NK-92 treated with Interleukin-12 subunit alpha and Interleukin-12 subunit beta, amount 100 ng/mL, for 24 hours (cell line): ENCODE measurements at regions not wholly inside any gene's neighbourhood (a gene's known extent, or its start where the extent isn't known, plus 50 kb on each side); places are given as distances from the start of the nearest gene placed in this dataset.
"Not testable (repeated sequence)": the region's sequence is repeated elsewhere in the genome, so short reads cannot be mapped to it uniquely, and the experiment has no call there.

Experiments
- DNase-seq: peaks from one replicate; lab custom pipeline; 2025; lab: John Stamatoyannopoulos, UW

DNA sequence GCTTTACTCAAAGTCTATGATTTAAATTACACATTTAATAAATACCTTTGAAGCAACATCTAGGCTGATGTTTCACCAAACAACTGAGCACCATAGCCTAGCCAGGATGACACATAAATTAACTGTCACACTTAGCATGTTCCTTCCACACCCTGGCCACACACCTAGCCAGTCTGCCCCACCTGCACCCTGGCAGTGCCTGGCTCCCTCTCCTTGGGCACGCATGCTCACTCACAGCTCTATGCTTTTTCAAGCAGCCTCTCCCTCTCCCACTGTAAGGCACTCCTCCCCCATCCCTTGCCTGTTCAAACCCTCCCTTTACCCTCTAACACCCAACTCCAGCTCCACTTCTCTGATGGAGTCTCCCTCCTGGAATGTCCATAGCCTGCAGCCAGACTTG, 357.6 kb upstream of the KLHL29 start:
- no peak for DNase-seq

DNA sequence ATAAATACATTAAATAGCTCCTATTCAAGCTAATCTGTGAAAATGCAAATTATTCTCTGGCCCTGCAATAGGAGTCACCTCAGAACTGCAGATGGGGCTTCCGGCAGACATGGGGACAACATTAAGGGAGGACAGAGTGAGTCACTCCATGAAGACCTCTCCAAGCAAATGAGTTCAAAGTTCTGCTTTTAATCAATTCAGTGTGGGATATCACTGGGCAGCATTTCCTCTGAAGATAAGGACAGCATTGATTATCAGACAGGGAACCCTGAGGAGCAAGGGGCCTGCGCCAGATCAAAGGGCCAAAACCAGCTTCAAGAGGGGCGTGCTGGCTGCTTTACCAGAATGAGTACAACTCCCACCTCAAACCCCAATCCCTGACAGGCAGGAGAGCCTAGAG, 356.9 kb upstream of the KLHL29 start:
- no peak for DNase-seq

DNA sequence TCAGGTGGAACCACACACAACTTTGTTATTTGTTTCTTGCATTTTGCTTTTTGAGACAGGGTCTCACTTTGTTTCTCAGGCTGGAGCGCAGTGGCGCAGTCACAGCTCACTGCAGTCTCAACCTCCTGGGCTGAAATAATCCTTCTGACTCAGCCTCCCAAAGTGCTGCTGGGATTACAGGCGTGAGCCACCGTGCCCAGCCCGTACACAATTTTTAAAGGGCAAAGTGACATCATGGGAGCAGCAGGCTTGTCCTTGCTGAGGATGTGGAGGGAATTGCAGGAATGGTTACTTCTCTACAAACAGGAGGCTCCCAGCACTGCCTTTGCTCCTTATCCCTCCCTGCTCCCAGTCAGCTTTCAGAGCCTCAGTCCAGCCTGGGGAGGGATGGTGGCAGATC, 355.9 kb upstream of the KLHL29 start:
- no peak for DNase-seq

DNA sequence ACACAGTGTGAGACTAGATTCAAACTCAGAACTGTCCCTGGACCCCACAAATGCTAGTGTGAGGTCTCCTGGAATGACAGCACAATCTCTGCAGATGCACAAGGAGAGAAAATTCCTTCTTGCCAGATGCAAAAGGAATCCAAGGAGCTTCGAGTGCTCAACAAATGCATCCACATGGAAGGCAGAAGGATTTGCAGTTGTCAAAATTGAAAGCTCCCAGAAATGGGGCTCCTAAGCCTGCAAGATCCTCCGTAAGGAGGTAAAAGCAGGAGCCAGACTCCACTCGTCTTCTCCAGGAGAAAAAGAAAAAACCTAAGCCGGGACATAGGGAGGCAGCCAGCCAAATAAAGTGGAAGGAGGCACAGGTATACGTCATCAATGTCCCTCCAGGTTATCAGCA, 355.0 kb upstream of the KLHL29 start:
- DNase-seq, result no peak

DNA sequence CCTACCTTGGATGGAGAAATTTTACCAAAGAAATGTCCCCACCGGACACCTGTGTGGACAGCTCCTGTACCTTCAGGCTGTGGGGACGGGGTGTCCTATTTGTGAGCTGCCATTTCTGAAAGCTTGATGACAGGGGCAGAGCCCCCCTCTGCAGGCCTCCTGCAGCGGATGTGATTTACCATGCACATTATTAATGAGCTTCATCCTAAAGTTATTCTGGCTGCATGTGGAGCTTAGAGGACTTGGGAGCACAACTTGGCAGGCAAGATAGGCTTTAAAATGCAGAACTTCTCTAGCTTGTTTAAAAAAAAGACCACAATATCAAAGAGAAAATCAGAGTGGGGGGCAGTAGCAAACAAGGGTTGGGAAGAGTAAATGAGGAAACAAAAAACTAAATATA, 350.0 kb upstream of the KLHL29 start:
- no peak for DNase-seq

DNA sequence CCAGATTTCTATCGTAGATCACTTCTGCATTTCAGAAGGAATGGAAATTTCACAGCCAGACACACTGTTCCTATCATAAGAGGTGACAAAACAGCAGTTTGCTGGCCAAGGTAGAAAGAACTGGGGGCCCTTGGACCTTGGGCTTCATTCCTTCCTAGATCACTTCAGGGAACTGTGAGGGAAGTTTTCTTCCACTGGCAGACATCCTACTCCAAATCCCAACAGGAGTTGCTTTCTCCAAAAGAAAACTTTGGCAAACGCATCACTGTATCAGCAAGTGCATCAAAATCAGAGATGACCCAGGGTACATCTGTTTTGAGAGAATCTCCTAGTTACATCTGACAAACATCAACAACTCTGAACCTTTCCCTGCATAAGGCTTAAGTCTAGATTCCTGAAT, 348.4 kb upstream of the KLHL29 start:
- no peak for DNase-seq

DNA sequence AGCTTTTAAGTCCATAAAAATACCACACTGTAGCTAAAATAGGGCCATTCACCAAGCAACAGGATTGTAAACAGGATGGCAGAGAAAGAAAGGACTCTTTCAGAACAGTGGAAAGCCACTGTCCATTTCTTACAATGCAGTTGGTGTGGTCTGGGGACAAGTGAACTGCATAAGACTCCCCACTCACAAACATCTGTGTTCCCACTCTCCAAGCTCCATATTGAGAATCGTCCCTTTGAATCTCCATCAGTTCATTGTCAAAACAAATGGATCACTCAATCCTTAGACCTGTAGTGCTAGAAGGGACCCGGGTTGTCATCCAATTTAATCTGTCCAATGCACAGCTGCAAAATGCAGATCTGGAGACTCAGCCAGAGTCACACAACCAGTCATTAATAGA, 347.4 kb upstream of the KLHL29 start:
- no peak for DNase-seq

DNA sequence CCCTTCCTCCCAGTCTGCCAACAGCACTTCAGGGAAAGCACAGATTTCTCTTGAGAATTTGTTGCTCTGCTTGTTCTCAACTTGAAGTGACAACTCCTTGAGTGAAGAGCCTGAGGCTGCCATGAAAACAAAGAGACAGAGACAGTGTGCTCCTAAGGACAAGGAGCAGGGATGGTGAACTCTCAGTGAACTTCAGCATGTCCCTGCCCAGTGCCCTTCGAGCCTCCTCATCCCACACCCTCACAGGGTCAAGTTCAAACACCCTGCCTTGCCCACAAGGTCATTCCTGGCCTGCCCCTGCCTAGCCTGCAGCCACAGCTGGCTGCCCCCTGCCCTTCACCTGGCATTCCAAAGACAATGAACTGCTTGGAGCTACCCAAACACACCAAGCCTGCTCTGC, 343.5 kb upstream of the KLHL29 start:
- no peak for DNase-seq

DNA sequence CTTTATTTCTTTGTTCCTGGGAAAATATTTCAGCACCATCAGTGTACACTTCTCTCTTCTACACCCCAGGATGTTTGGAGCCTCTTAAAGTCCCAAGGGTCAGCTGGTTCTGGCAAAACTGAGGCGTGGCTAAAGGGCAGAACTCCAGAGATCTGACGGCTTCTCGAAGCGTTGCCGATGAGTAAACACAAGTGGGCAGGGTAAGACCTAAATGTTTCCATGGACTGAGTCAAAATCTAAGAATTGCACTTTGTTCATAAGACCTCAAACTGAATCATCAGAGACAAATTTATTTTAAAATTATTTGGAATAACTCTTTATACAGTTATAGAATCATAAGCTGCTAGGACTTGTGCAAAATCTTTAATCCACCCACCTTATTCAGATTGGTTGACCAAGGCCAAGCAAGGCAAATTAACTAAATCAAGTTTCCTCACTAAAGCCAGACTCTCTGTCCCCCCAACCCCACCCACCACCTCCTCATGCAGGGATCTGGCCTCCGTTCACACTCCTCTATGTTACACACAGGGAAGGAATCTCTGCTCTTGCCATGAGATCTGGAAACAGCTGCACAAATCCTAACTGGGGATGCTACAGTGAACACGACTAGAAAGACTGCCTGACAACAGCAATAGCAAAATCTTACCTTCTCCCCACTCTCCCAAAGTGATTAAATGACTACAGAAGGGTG, 342.6 kb upstream of the KLHL29 start:
- DNase-seq, result no peak

DNA sequence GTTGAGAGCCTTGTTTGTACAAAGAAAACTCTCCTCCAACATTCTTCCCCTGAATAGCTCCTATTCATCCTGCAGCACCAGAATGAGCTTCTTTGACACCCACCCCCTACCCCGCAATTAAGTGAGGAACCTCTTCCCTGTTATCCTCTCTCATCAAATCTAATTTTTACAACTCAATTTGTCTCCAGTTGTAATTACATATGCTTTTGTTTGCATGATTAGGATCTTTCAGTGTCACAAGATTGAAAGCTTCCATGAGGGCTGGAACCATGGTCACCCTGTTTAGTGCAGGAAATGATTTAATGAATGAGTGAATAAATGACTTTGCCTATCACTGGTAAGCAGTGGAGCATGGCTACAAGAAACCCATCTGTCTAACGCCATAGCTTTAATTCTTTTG, 334.6 kb upstream of the KLHL29 start:
- DNase-seq, result no peak

DNA sequence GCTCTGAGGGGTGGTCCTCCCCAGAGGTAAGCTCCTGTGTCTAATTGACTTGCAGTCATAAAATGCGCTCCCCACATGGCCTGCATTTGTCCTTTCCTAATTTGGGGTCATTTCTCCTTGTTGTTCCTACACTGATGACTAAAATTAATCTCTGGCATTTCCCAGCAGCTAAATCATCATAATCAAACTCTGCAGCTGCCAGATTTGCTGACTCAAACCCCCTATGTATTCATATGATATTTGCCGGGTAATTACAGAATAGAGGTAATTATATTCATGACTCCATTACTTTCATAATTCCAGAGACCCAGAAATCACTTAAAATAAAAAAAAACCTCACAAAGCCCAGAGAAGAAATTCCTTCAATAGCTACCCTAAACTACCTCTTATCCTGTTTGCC, 331.4 kb upstream of the KLHL29 start:
- DNase-seq, result no peak

DNA sequence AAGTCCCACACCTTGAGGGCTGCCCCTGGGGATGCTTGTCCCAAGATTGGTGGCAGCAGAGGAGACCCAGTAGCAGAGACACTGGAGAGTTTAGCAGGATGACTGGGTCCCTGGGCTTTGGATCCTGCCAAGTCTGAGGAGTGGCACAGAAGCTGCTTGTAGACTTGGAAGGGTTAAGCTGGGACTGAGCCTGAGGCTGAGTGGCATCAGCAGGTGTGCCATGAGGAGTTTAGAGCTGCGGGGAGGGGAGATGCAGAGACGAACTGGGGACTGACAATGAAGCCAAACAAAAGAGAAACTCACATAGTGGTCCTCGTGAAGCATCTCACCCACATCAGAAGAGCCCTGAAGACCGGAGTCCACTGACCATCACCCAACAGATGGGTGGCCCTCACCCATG, 329.7 kb upstream of the KLHL29 start:
- DNase-seq, result no peak

DNA sequence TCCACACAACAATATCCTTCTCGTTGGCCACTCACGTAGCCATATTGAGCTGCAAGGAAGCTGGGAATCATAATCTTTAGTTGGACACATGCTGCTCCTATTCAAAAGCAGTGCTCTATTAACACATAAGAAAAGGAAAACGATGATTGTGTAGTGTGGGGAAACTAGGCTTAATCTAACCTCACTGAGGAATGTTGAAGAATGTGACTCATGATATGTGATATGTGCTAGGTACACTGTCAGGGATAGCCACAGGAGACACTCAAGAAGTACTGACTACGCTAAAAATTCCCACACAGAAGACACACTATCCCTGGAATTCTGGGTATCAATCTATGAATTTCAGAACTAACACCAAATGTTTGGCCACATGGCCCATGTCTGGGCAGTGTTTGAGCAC, 328.1 kb upstream of the KLHL29 start:
- DNase-seq, result not testable (repeated sequence)

DNA sequence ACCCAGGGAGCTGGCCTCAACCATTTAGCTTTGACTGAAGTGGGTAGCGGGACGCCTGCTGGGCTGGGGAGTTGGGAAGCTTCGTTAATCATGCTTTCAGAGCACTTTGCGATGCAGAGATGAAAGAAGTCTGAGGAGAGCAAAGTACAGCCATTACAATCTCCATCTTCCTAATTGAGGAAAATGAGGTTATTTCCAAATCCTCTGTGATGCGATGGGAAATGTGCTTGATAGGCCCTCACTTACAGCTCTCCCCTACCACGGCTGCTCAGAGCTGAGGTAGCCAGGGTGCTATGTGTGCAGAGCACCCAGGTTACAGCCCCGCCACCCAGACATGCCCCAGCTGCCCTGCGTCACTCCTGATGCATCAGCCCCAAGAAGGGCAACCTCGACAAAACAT, 326.5 kb upstream of the KLHL29 start:
- no peak for DNase-seq

DNA sequence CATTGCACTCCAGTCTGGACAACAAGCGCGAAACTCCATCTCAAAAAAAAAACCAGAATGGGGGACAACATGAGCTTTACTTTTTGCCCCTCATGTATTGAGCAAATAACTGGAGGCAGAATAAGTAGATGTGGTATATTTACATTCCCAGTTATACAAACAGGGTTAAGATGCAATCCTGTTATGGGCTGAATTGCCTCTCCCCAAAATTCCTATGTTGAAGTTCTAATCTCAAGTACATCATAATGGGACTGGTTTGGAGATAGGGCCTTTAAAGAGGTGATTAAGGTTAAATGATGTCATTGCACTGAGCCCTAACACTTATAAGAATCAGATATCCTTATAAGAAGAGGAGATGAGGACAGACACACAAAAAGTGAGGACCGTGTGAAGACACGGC, 319.8 kb upstream of the KLHL29 start:
- DNase-seq, result no peak

DNA sequence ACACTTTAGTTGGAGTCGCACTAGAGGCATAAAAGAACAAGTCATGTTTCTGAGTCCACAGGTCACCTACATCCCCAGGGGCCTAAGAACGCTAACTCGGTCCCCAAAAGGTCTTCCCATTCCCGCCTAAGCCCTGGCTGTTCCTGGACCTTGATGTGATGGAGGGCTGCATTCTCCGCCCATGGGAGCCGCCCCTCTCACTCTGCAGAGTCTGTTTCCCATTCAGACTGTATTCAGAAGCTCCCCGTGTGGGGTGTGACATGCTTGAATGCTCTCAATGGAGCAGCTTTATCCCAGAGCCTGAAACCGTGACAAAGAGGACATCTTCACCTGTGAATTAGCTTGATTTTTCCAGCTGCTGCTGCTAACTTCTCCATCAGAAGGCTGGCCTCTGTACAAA, 319.0 kb upstream of the KLHL29 start:
- no peak for DNase-seq

DNA sequence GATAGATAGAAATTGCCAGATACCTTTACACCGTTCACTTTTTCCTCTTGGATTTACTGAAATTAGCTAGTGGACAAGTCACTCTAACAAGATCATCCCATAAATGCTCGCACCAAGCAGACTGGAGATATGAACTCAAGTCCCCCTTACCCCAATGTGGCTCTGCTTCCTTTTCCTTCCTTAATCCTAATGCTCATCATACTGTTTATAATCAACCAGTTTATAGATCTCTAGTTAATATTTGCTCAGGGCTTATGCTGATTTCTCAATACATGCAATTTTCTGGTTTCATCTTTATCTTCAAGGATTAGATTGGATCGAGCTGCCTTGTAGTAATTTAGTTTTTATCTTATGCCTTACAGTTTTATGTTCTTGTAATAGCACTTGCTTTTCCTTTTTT, 318.3 kb upstream of the KLHL29 start:
- no peak for DNase-seq

DNA sequence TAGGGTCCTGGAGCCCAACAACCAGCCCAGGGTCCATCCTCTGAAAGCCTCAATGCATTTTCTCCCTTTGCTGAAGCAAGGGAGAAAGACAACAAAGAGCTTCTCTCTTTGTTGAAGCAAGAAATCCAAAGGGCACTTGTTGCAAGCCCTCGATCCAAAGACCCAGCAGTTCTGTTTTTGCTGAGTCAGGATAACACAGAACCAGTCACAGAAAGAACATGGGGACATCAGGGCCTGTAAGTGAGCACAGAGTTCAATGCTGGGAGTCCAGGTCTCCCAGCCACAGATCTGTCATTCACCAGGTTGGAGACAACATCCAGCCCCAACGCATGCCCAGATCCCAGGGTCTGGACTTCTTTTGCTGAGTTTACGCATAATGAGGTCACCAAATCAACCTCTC, 315.8 kb upstream of the KLHL29 start:
- DNase-seq, result no peak

DNA sequence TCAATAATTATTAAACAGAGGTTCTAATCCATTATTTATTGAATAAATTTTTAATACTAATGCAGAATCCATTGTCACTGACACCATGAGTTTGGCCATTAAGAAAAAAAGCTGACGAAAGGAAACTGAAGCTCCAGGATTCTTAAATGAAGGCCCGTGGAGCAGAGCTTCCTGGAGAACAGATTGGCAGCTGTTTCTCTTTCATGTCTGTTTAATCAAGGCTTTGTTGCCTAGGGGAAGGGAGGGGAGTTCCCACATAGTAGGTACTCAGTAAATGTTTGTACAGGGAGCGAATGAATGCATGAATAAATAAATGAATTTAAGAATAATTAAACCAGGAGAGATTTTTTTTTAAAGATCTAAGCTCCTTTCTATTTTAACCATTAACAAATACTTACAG, 315.1 kb upstream of the KLHL29 start:
- DNase-seq, result no peak

DNA sequence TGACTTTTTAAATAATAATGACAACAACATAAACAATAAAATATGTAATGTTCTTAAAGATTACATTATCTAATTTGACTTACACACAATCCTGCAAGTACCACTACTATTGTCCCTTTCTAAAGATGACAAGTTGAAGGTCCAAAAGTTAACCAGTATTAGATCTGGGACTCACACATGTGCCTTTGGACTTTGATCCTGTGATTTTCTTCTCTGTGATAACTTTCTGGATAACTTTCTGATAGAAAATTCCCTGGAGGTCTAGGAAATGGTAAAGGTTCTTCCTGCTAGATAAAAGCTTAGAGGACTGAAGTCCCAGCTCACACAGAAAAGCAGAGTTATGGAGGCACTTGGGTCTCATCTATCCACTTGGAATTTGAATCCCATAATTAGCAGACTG, 311.9 kb upstream of the KLHL29 start:
- DNase-seq, result no peak

DNA sequence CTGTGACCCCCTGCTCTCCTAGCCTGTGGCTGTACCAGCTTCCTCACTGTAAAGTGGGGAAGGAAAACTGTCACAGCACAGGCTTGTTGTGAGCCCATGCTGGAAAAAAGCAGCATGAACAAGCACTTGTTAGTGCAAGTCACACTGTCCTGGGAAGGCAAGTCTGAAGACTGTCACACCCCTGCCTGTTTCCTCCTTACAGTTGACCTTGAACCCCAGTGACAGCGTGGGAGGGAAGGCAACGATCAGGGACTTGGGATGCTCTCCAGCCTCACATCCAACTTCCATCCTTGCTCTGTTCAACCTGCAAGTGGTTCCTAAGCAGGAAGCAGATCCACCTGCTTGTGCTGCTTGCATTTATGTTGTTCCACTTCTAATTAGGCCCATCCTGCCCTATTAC, 311.3 kb upstream of the KLHL29 start:
- no peak for DNase-seq

DNA sequence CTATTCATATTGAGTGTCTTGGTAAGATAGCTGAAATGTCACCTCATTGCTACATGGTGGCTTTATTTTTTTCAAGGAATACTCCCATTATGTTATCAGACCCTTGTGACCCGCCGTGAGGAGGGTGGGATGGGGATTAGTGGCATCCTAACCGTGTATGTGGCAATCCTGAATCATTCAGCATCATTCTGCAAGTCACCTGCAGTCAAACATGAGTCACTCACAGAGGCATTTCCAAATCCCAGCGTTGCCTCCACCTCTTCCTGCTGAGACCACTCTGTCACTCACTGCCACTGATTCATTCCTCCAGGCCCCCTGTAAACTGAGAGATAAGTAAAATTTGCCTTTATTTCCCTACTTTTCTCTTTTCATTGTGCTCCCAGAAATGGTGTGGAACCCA, 307.4 kb upstream of the KLHL29 start:
- no peak for DNase-seq

DNA sequence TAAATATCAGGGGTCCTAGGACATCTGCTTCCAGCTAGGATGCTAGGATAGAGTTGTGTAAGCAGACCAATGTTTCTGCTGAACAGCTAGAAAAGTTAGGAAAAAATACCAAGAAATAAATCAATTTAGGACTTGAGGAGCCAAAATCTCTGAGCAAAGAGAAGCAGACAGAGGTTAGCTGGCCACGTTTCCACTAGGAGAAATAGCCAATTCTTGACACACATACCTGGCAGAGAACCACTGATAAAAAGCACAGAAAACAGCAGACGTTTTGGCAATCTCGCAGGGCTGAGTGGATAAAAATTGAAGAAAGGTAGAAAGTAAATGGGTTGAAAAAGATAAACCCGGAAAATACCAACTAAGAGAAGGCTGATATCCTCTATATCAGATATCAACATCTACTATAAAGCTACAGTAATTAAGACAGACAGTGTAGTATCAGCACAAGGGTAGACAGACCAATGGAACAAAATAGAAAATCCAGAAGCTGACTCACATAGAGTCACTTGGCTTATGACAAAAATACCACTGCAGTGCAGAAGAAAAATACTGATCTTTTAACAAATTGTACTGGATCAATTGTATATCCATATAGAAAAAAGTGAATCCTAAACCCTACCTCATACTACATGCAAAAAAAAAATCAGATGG, 306.1 kb upstream of the KLHL29 start:
- no peak for DNase-seq

DNA sequence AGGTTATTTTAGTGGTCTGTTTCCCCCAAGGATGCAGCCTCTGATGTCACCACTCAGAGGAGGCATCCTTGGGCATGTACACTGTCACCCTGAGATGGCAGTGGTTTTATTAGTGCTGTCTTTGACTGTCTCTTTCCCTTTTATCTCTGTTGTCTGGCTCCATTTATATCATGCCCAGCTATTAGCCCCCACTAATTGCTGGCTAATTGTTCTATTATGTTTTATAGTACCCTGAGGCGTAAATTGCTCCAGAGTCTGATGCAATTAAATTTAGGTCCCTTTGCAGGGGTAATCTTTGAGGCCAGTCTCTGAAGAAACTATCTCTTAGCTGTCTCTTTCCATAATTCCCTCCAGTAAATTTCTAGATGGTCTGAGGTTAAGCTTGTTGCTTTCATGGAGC, 301.0 kb upstream of the KLHL29 start:
- no peak for DNase-seq
